HG02571 (cell line): ENCODE measurements at regions not wholly inside any gene's neighbourhood (a gene's known extent, or its start where the extent isn't known, plus 50 kb on each side); places are given as distances from the start of the nearest gene placed in this dataset.
"Not testable (repeated sequence)": the region's sequence is repeated elsewhere in the genome, so short reads cannot be mapped to it uniquely, and the experiment has no call there.

Source experiments
- ATAC-seq: cut with Tn5 transposase; IDR thresholded peaks from one replicate; pipeline ENCODE4 v1.9.1; 2021; ENCODE audit warnings: mild to moderate bottlenecking, moderate library complexity; ENCODE audit not compliant: unreplicated experiment

DNA sequence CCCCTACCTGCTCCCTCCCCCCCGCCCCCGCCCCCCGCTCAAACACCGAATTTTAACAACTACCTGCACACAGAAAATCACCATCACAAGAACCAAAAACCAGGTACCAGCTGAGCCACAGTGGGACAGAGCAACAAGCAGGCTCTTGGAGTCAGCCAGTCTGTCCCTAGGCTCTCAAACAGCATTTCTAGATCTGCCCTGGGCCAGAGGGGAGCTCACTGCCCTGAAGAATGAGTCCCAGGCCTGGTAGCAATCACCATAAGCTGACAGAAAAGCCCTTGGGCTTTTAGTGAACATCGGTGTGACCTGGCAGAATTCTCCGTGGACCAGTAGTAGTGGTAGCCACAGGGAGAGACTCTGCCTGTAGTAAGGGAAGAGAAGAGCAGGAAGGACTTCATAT, 58.3 kb downstream of the C11orf87 start:
- ATAC-seq = no peak

DNA sequence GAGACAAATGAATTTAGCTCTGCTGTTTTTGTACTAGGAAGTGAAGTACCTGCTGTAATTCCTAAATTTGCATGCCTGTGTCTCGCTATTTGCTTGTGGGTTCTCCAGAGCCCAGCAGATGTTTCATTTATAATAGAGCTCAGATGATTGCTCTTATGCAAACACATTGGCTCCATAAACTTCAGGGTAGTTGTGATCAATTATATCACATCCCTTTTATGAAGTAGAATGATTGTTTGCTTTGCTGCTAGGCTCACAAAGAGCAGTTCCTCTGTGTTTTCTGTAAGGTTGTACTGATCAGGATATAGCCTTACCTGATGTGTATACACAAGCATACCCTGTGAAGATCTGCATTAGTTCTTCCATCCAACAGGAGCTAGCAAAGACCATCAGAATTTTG, 64.1 kb downstream of the C11orf87 start:
- ATAC-seq = no peak

DNA sequence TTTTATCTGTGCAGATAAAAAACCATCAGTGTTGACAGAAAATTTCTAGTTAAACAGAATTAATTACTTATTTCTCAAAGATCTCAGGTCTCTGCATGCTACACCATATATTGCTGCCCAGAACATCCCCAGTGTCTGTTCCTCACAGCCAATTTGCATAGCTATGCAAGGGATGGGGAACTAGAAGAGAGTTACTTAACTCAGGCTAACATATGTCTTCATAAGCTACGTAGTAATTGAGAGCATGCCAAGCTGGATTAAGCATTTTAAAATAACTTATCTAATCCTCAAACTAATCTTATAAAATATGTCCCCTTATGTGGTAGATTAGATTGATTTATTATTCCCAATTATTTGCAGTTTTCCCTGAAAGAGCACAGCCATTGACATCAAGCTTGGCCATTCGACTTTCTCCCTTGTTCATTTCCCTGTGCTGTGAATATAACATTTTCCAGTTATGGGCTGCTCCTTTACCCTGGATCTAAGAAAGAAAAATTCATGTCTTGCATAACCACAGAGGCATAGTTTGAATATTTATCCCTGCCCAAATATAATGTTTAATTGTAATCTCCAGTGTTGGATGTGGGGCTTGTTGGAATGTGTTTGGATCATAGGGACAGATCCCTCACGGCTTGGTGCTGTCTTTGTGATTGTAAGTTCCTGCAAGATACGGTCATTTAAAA, 69.1 kb downstream of the C11orf87 start:
- ATAC-seq = no peak

DNA sequence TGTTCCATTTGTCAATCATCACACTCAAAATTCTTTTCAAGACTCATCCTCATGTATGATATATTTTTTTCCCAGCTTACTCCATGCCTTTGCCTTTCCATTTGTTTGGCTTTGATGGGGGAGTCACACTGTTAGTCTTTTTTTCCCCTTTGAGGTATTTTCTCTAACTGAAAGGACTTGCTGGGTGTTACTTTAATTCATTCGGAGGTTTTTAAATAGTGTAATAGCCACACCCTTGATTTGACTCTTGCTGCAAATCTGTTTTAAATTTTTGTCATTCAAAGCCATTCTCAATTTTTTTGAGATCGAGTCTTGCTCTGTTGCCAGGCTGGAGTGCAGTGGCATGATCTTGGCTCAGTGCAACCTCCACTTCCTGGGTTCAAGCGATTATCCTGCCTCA, 84.1 kb downstream of the C11orf87 start:
- no peak for ATAC-seq

DNA sequence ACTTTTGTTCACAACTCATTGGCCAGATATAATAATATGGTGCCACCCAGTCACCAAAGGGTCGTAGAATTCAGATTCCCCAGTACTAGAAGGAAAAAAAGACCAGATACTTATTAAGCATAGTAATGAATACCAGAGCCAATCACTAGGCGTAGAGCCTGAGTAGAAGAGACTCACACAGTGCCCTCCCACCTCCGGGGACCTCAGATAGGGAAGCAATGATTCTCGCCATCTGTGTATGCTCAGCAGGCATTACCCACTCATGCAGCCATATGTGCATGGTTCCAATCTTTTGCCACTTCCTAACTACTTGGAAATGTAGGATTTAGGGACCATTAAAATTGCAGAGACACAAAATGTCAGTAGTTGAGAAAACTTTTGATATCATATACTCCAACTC, 85.3 kb downstream of the C11orf87 start:
- ATAC-seq = no peak

DNA sequence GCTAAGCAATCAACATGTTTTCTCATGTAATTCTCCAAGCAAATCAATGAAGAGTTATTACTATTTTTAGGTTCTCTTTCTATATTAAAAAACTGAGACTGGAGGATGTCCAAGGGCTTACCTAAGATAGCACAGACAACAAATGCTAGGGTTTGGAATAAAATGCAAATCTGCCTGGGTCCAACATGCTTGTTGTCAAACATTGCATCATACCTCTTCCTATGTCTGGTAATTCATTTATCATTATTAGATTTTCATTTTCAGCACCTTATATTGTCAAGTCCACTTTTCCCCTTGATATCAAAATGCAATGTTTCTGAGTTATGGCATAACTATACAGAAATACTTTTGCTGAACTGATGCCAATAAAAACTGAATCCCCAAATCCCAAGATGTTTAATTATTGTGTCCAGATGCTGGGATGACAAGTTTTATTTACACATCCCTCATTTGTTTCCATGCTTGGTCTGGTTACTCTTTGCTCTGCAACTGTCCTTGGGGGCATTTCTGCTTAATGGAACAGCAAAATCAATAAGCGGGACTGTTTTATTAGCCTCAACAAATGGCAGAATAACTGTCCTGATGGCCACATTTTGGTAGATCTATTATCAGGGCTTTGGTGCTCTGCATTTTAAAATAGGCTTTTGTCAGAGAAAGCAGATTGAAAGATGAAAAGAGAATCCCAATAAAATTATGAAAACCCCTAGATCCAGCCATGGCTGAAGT, 86.0 kb downstream of the C11orf87 start:
- no peak for ATAC-seq

DNA sequence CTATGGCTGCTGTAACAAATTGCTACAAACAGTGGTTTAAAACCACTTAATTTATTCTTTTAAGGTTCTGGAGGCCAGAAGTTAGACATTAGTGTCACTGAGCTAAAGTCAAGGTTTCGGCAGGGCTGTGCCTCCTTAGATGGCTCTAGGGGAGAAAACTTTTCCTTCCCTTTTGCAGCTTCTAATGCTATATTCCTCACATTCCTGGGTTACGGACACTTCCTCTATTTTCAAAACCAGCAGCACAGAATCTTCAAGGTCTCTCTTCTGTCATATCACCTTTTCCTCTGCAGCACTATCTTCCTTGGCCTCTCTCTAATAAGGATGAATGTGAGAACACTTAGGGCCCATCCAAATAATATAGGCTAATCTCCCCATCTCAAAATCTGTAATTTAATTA, 87.0 kb downstream of the C11orf87 start:
- ATAC-seq = no peak

DNA sequence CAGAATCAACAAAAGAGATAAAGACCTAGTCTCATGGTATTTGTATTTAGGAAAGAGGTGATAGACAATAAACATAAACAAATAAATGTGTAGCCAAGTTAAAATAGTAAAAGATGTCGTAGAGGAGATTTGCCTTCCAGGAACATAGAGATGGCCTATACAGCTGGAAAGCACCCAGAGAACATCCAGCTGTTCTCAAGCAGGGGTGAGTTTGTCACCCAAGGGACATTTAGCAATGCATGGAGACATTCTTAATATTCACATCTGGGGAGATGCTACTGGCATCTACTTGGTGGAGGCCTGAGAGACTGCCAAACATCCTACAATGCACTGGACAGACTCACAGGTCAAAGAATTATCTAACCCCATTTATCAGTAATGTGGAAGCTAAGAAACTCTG, 88.3 kb downstream of the C11orf87 start:
- ATAC-seq = no peak

DNA sequence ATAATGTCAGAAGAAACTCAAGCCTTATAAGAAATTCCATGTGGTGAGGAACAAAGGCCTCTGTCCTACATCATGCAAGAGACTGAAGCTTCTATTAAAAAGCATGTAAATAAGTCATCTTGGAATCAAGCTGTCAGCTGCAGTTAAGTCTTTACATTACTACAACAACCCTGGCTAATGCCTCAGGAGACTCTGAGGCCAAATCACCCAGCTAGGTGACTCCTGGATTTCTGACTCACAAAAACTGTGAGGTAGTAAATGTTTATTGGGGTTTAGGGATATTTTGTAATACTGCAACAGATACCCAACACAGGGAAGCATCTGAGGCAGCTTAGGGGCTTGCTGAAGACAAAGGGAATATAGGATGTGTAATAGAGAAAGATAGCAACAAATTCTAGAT, 89.6 kb downstream of the C11orf87 start:
- no peak for ATAC-seq

DNA sequence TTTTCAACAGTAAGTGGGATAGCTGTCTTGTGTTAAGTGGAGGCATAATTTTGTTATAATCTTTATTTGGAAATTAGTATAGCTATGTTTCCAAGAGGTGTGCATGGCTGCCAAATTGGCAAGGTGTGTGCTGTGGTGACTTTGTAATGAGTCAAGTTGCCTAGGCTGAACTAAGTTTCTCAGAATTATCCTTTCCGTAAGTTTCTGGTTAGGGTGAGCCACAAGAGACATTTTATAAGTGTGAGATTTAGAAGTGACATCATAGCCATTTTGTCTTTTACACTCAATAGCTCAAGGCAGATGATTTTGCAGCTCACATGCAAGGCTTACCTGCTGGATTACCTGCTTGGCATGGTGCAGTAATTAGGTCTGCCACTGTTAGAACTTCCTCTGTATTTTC, 90.3 kb downstream of the C11orf87 start:
- no peak for ATAC-seq

DNA sequence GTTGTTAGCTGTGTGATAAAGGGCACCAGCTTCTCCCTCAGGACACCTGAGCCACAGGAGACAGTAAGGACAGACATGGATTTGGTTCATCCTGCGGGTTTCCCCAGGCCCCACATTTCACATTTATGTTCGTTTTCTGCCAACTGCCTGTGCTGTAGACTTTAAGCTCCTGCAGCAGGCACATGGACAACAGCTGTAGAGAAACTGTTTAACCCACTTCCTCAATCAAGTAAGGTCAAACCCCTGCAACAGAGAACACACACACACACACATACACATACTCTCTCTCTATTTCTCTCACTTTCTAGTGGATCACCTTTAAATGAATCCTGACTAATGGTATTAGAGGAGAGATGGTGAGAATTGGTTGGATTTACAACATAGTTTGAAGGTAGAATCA, 90.7 kb downstream of the C11orf87 start:
- ATAC-seq = no peak

DNA sequence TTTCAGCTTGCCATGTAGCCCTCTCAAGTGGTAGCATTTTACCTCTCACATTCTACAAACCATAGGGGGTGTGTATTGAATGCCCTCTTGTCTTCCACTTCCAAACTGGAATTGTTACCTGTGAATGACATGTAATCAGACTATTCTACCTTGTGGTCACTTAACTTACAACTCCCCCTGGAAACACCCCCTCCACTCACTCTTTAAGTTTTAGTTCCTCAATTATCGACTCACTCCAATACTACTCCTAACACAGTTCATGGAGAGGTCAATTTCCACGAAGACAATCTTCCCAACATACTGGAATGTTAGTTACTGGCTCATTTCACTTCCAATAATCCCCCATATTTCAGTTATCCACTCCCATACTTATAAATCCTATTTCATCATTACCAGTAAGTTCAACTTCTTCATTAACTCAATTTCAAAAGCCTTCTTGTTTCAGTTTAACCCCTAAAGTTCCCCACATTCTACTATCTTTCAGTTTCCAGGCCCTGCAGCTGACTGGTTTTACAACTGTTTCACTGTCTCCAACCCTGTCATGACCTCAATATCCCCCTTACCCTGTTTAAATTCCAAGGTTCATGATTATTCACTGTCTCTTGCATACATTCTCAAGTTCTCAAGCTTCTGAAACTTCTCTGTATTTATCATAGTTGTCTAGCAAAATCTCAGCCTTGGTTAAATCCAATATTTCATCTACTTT, 92.5 kb downstream of the C11orf87 start:
- ATAC-seq = no peak

DNA sequence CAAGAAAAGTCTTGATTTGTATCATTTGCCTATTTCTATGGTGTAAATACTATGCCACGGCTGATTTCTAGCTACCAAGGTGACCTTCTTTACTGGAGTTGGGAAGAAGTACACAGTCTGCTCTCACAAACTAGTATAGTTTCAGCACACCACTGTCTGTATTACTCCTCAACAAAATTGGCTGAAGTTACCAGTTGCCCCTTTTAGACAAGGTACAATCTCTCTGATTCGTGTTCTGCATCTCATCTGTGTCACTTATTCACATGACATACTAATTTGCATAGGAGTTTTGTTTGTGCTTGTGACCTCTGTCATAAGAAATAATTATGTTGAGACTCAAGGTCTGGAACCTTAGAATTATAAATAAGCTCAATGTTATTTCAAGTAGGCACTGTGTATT, 97.3 kb downstream of the C11orf87 start:
- ATAC-seq = no peak

DNA sequence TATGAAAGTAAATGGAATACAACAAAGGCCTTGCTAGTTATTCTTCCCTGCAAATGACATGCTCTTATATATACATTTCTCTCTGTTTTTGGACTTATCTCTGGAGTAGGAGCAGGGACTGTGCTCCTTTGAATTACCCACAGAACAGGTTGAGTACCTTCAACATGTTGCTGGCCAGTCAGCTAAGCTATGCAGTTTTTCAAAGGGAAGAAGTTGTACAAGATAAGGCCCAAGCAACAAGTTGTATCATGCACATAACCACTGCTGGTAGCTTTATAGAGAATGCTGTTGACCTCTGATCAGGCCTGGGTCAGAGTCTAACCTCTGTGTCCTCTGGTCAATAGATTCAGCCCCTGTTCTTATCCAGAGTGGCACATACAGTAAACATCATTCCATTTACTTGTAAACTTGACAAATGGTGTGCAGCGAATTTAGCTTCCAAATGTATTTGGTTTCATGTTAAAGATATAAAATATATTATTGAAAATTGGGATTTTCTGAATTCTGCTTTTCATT, 99.6 kb downstream of the C11orf87 start:
- no peak for ATAC-seq

DNA sequence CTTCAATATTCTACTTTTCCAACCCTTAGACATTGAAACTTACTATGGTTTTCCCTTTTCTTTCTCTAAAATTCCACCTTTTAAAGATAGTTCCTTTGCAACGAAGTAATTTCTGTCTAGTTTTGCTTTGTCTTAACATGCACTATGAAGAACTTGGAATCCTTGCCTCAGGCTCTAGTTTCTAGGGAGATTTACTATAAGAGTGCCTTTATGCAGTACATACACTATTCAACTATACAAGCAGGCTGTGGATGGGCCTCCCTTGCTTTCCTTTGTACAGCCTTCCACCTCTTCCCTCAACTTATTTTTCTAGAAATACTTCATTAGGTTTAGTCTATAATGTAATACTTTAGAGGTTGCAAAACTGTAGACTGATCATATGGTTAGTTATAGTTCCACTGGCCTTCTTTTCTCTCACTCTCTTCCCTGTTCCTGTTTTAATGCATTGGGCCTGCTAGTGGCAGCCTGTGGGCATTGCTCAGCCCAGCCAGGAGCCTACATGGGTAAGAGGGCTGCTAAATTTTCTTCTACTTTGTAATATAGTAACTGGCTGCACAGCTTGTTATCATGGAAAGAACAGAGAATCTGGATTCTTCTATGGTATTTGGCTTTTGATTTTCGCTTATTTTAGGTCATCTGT, 100.2 kb downstream of the C11orf87 start:
- no peak for ATAC-seq

DNA sequence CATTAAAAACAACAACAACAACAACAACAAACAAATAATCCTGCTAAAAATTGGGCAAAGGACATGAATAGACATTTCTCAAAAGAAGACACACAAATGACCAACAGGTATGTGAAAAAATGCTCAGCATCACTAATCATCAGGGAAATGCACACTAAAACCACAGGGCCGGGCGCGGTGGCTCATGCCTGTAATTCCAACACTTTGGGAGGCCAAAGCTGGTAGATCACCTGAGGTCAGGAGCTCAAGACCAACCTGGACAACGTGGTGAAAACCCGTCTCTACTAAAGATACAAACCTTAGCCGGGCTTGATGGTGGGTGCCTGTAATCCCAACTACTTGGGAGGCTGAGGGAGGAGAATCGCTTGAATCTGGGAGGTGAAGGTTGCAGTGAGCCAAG, 103.6 kb downstream of the C11orf87 start:
- ATAC-seq = not testable (repeated sequence)

DNA sequence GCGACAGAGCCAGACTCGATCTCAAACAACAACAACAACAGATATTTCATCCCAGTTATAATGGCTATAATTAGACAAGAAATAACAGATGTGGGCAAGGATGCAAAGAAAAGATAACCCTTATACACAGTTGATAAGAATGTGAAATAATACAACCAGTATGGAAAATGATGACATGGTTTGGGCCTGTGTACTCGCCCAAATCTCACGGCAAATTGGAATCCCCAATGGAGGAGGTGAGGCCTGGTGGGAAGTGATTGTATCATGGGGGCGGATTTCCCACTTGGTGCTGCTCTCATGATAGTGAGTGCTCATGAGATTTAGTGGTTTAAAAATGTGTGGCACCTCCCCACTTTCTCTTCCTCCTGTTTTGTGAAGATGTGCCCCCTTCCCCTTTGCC, 104.1 kb downstream of the C11orf87 start:
- ATAC-seq = no peak

DNA sequence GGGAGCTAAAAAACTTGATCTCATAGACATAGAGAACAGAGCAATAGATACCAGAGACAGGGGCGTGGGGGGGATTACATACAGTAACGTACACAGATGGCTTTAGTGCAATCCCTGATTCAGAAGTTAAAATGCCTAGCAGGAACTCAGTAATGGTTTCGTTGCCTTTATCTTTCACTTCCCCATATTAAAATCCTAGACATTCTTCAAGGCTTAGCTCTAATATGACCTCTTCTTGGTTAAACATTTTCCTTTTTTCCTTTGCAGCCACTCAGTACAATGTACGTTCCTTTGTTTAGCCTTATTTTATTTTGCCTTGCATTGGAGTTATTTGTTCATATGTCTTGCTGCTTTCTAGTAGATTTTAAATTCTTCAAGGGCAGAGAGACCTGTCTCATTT, 104.9 kb downstream of the C11orf87 start:
- ATAC-seq = no peak

DNA sequence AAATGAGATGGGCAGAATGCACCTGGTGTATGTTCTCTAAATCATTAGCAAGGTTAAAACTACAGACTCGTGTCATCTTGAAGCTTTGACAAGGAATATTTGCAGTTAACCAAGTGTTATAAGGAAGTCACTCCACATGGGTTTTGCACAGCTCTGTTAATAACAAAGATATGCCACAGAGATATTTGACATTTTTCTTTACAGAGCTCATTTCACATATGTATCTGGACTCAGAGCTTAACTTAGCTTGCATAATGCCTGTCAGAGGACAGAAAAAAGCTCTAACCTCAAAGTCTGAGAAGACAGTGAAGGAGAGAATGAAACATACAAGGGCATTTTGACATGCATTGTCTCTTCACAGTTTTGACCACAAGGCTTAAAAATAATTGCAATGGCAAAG, 105.5 kb downstream of the C11orf87 start:
- no peak for ATAC-seq

DNA sequence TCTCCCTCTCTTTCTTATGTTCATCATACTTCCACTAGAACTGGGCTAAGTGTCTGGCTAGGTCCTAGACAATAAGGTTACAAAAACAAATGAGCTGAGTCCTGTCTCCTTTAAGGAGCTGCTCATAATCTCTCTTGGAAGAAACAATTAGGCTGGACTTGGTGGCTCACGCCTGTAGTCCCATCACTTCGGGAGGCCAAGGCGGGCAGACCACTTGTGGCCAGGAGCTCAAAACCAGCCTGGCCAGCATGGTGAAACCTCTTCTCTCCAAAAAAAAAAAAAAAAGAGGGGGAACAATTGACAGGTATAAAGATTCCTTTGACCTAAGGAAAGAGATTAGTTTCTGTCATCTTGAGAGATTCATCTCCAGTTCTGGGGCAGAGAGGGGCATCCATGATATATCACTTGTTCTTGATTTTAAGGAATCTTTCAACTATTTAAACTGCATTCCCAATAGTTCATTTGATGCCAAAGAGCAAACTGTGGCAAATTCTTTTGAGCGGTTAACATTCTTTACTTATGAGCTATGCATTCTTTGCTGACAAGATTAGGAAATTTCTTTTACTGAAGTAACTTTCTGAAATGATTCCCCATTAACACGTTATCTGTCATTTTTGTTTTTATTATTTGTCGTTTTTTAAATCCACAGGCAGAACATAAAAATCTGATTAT, 125.5 kb downstream of the C11orf87 start:
- no peak for ATAC-seq

DNA sequence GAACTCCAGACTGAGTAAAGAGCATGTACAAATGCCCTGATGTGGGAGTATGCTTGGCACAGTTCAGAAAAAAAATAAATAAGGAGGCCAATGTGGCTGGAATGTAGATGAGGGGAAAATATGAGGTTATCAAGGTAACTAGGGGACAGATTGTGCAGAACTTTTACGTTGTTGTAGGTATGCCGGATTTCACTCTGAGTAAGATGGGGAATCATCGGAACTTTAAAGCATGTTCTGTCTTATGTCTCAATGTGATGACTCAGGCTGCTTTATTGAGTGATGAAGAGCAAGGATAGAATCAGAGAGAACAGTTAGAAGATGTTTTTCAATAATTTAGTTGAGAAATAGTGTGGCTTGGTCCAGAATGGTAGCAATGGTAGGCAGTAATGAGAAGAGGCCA, 130.4 kb downstream of the C11orf87 start:
- no peak for ATAC-seq
